ENCODE measurements at regions not wholly inside any gene's neighbourhood (a gene's known extent, or its start where the extent isn't known, plus 50 kb on each side); places are given as distances from the start of the nearest gene placed in this dataset.

GRCh38 chr2:186947516-186947915, 98.5 kb upstream of the ZSWIM2 start:
- no peak for DNase-seq (ENCODE audit: low read depth in 2 of 2)
- no peak for TF ChIP-seq CTCF (IDR thresholded peaks at IDR 0.05; ENCODE audit: low read depth, low read length)
- H3K4me3 ChIP-seq (replicated peaks in 1 of 2; ENCODE audit: low read depth in 2 of 2, low read length in 2 of 2) = no peak overlapping the region

GRCh38 chr2:186946896-186947467, 98.0 kb upstream of the ZSWIM2 start:
- no peak for TF ChIP-seq CTCF (IDR thresholded peaks at IDR 0.05; ENCODE audit: low read depth, low read length)
- no peak for DNase-seq (ENCODE audit: low read depth in 2 of 2)
- no peak overlapping the region for H3K4me3 ChIP-seq (replicated peaks in 1 of 2; ENCODE audit: low read depth in 2 of 2, low read length in 2 of 2)

GRCh38 chr2:186941853-186942252, 92.9 kb upstream of the ZSWIM2 start:
- TF ChIP-seq CTCF (IDR thresholded peaks at IDR 0.05; ENCODE audit: low read depth, low read length) = no peak
- H3K4me3 ChIP-seq (replicated peaks in 1 of 2; ENCODE audit: low read depth in 2 of 2, low read length in 2 of 2) = no peak overlapping the region
- no peak for DNase-seq (ENCODE audit: low read depth in 2 of 2)

GRCh38 chr2:186940463-186940862, 91.5 kb upstream of the ZSWIM2 start:
- no peak overlapping the region for H3K4me3 ChIP-seq (replicated peaks in 1 of 2; ENCODE audit: low read depth in 2 of 2, low read length in 2 of 2)
- TF ChIP-seq CTCF (IDR thresholded peaks at IDR 0.05; ENCODE audit: low read depth, low read length) = no peak
- DNase-seq (ENCODE audit: low read depth in 2 of 2) = no peak

- no peak for DNase-seq (ENCODE audit: low read depth in 2 of 2)
- TF ChIP-seq CTCF (IDR thresholded peaks at IDR 0.05; ENCODE audit: low read depth, low read length) = no peak
- H3K4me3 ChIP-seq (replicated peaks in 1 of 2; ENCODE audit: low read depth in 2 of 2, low read length in 2 of 2) = no peak overlapping the region
These were observed 85.5 kb upstream of the ZSWIM2 start for GRCh38 chr2:186934420-186934819.

GRCh38 chr2:186927867-186928191, 78.9 kb upstream of the ZSWIM2 start:
- DNase-seq (ENCODE audit: low read depth in 2 of 2) = no peak
- no peak overlapping the region for H3K4me3 ChIP-seq (replicated peaks in 1 of 2; ENCODE audit: low read depth in 2 of 2, low read length in 2 of 2)
- TF ChIP-seq CTCF (IDR thresholded peaks at IDR 0.05; ENCODE audit: low read depth, low read length) = no peak

GRCh38 chr2:186927185-186927866, 78.4 kb upstream of the ZSWIM2 start:
- no peak overlapping the region for H3K4me3 ChIP-seq (replicated peaks in 1 of 2; ENCODE audit: low read depth in 2 of 2, low read length in 2 of 2)
- no peak for DNase-seq (ENCODE audit: low read depth in 2 of 2)
- TF ChIP-seq CTCF (IDR thresholded peaks at IDR 0.05; ENCODE audit: low read depth, low read length) = no peak

Measured in cardiac fibroblast (primary cell).